GM23338 (cell line): ENCODE measurements at regions not wholly inside any gene's neighbourhood (a gene's known extent, or its start where the extent isn't known, plus 50 kb on each side); places are given as distances from the start of the nearest gene placed in this dataset.

Source experiments
- ATAC-seq: fragments of 200-7000 bp; cut with Tn5 transposase; 3 replicates; pipeline ENCODE4 v1.9.1; 2020
- DNase-seq: peaks from one replicate; pipeline ENCODE4 v3.0.0-alpha.2; 2015; ENCODE audit warnings: low spot score
- H2AFZ ChIP-seq: fragments of 200-600 bp; sonication (generic); 2 replicates; pipeline ENCODE4 v1.8.0; 2016; ENCODE audit warnings: antibody characterized with exemption, mild to moderate bottlenecking, moderate library complexity
- H3F3A ChIP-seq: fragments of 200-600 bp; sonication (generic); replicated peaks from 2 replicates; pipeline ENCODE4 v1.8.0; 2017; ENCODE audit warnings: antibody characterized with exemption, mixed run types, low read depth
- H3K27ac ChIP-seq: fragments of 200-600 bp; sonication (generic); 2 replicates; pipeline ENCODE4 v1.6.1; 2016; ENCODE audit warnings: low read depth
- H3K27me3 ChIP-seq: fragments of 200-600 bp; sonication (generic); 2 replicates; pipeline ENCODE4 v1.8.0; 2016; ENCODE audit warnings: mild to moderate bottlenecking, mixed run types, moderate library complexity; ENCODE audit not compliant: insufficient read depth
- H3K36me3 ChIP-seq: fragments of 200-600 bp; sonication (generic); 2 replicates; pipeline ENCODE4 v1.8.0; 2016; ENCODE audit warnings: mild to moderate bottlenecking; ENCODE audit not compliant: insufficient read depth
- H3K4me1 ChIP-seq: fragments of 200-600 bp; sonication (generic); 2 replicates; pipeline ENCODE4 v1.8.0; 2016; ENCODE audit warnings: mild to moderate bottlenecking, moderate library complexity; ENCODE audit not compliant: insufficient read depth
- H3K4me2 ChIP-seq: fragments of 200-600 bp; sonication (generic); 2 replicates; pipeline ENCODE4 v1.7.1; 2017; ENCODE audit warnings: mixed run types
- H3K4me3 ChIP-seq: fragments of 200-600 bp; sonication (generic); 2 replicates; pipeline ENCODE4 v1.6.1; 2016; ENCODE audit warnings: mixed run types
- H3K79me2 ChIP-seq: fragments of 200-600 bp; sonication (generic); replicated peaks from 2 replicates; pipeline ENCODE4 v1.8.0; 2017; ENCODE audit warnings: mild to moderate bottlenecking; ENCODE audit not compliant: insufficient read depth
- H3K9me2 ChIP-seq: fragments of 200-600 bp; sonication (generic); 2 replicates; pipeline ENCODE4 v1.8.0; 2017; ENCODE audit not compliant: insufficient read depth
- H4K20me1 ChIP-seq: fragments of 200-600 bp; sonication (generic); replicated peaks from 2 replicates; pipeline ENCODE4 v1.8.0; 2017; ENCODE audit warnings: mild to moderate bottlenecking; ENCODE audit not compliant: insufficient read depth
- H3K27ac Mint-ChIP-seq: 2 replicates; pipeline ENCODE4 v1.8.0; 2020; ENCODE audit warnings: inconsistent platforms, mild to moderate bottlenecking, moderate library complexity, mixed read lengths
- H3K27me3 Mint-ChIP-seq: 3 replicates; pipeline ENCODE4 v1.8.0; 2022; ENCODE audit warnings: low read depth, mild to moderate bottlenecking, moderate library complexity, mixed read lengths, inconsistent platforms; ENCODE audit not compliant: insufficient read depth, poor library complexity
- H3K36me3 Mint-ChIP-seq: 3 replicates; pipeline ENCODE4 v1.8.0; 2021; ENCODE audit warnings: low read depth, mild to moderate bottlenecking, inconsistent platforms, moderate library complexity, mixed read lengths
- H3K4me1 Mint-ChIP-seq: 3 replicates; pipeline ENCODE4 v1.8.0; 2020; ENCODE audit warnings: mild to moderate bottlenecking, inconsistent platforms, mixed read lengths
- H3K4me3 Mint-ChIP-seq: 3 replicates; pipeline ENCODE4 v1.8.0; 2021; ENCODE audit warnings: moderate library complexity, mild to moderate bottlenecking, inconsistent platforms, mixed read lengths
- H3K9me3 Mint-ChIP-seq: 3 replicates; pipeline ENCODE4 v1.8.0; 2020; ENCODE audit warnings: moderate library complexity, mild to moderate bottlenecking, inconsistent platforms, mixed read lengths
- CREB1 ChIP-seq: fragments of 250-450 bp; sonication (Bioruptor Pico); IDR thresholded peaks from 2 replicates; pipeline ENCODE4 v1.5.0; 2020; ENCODE audit warnings: low read depth, mild to moderate bottlenecking, moderate library complexity
- CTCF ChIP-seq, 2 experiments: fragments of 200-600 bp in 1 of 2; sonication (generic) in 1 of 2; conservative IDR thresholded peaks; 2 replicates each; pipeline versions ENCODE4 v1.5.1 to v1.6.1; 2016 to 2017; ENCODE audit warnings: antibody characterized with exemption in 2 of 2, low read depth in 2 of 2, mild to moderate bottlenecking in 2 of 2, moderate library complexity in 1 of 2
- ETS1 ChIP-seq: IDR thresholded peaks from 2 replicates; pipeline ENCODE4 v1.6.1; 2016; ENCODE audit warnings: antibody characterized with exemption
- EZH2 ChIP-seq: fragments of 200-600 bp; sonication (generic); IDR thresholded peaks from one replicate; pipeline ENCODE4 v1.8.0; 2017; ENCODE audit warnings: antibody characterized with exemption, mild to moderate bottlenecking, low read depth; ENCODE audit not compliant: unreplicated experiment
- EZH2phosphoT487 ChIP-seq: fragments of 200-600 bp; sonication (generic); IDR thresholded peaks from one replicate; pipeline ENCODE4 v1.8.1; 2018; ENCODE audit warnings: antibody characterized with exemption; ENCODE audit not compliant: unreplicated experiment
- JUNB ChIP-seq: IDR thresholded peaks from one replicate; pipeline ENCODE4 v1.6.1; 2016; ENCODE audit warnings: antibody characterized with exemption; ENCODE audit not compliant: unreplicated experiment
- NANOG ChIP-seq: IDR thresholded peaks from 2 replicates; pipeline ENCODE4 v1.6.1; 2016; ENCODE audit warnings: antibody characterized with exemption, borderline replicate concordance
- POLR2AphosphoS5 ChIP-seq: IDR thresholded peaks from 2 replicates; pipeline ENCODE4 v1.6.1; 2016; ENCODE audit warnings: antibody characterized with exemption, low read depth
- REST ChIP-seq: IDR thresholded peaks from one replicate; pipeline ENCODE4 v1.6.1; 2018; ENCODE audit warnings: antibody characterized with exemption; ENCODE audit not compliant: unreplicated experiment
- STAT1 ChIP-seq: IDR thresholded peaks from one replicate; pipeline ENCODE4 v1.6.1; 2016; ENCODE audit warnings: antibody characterized with exemption; ENCODE audit not compliant: unreplicated experiment
- ZNF114 ChIP-seq: fragments of 250-450 bp; sonication (Bioruptor Pico); IDR thresholded peaks from 2 replicates; pipeline ENCODE4 v1.5.0; 2020; ENCODE audit warnings: mild to moderate bottlenecking, moderate library complexity
- ZNF331 ChIP-seq: fragments of 250-450 bp; sonication (Bioruptor Pico); IDR thresholded peaks from 2 replicates; pipeline ENCODE4 v1.5.0; 2020; ENCODE audit warnings: low read depth, mild to moderate bottlenecking, moderate library complexity
- ZNF462 ChIP-seq: fragments of 250-450 bp; sonication (Bioruptor Pico); IDR thresholded peaks from 2 replicates; pipeline ENCODE4 v1.5.0; 2020; ENCODE audit warnings: mild to moderate bottlenecking, moderate library complexity

- Histone ChIP-seq H3K9me2 (no peaks in the 10 kb centered on the region; the same call in 1 of the 2 replicates), H2AFZ (peak overlapping the region; percentile 80), H3K27me3 (no peaks in the 10 kb centered on the region), H3K36me3 (no peaks in the 10 kb centered on the region), H3K27ac (no peak overlapping the region), H3K4me3 (no peak overlapping the region), H3K4me1 (no peaks in the 10 kb centered on the region), H3F3A (no peaks in the 10 kb centered on the region), H4K20me1 (no peaks in the 10 kb centered on the region), H3K79me2 (no peaks in the 10 kb centered on the region), H3K4me2 (no peak overlapping the region)
- Mint-ChIP-seq H3K27me3 (peaks cover 4% of the 10 kb centered on the region), H3K9me3 (peaks cover 5% of the 10 kb centered on the region), H3K4me3 (no peak overlapping the region), H3K27ac (no peak overlapping the region), H3K36me3 (peaks cover 3% of the 10 kb centered on the region; the same call in 1 of the 3 replicates), H3K4me1 (no peaks in the 10 kb centered on the region; the same call in 2 of the 3 replicates)
- TF ChIP-seq CTCF (conservative IDR thresholded peaks at IDR 0.05; ENCODE audit: low read depth in 2 of 2) (no peak), ZNF462 (CRISPR knock-in tag) (no peak), NANOG (no peak), ZNF114 (no peak), ZNF331 (CRISPR knock-in tag) (no peak), EZH2phosphoT487 (no peak), ETS1 (no peak), REST (no peak), STAT1 (no peak), EZH2 (no peak), JUNB (no peak), CREB1 (CRISPR knock-in tag) (no peak), POLR2AphosphoS5 (no peak)
- no peak for DNase-seq
- ATAC-seq = no peak
Observed at GRCh38 chr7:70935854-70936253, 196.1 kb upstream of the GALNT17 start.
